ENCODE measurements at regions not wholly inside any gene's neighbourhood (a gene's known extent, or its start where the extent isn't known, plus 50 kb on each side); places are given as distances from the start of the nearest gene placed in this dataset.

- DNase-seq = no peak
These were observed 99.7 kb upstream of the VPREB1 start for GRCh38 chr22:22144858-22145257.

- no peak for DNase-seq
These were observed 101.1 kb upstream of the VPREB1 start for GRCh38 chr22:22143448-22143847.

- no peak for DNase-seq
These were observed 101.9 kb upstream of the VPREB1 start for GRCh38 chr22:22142661-22143060.

DNA sequence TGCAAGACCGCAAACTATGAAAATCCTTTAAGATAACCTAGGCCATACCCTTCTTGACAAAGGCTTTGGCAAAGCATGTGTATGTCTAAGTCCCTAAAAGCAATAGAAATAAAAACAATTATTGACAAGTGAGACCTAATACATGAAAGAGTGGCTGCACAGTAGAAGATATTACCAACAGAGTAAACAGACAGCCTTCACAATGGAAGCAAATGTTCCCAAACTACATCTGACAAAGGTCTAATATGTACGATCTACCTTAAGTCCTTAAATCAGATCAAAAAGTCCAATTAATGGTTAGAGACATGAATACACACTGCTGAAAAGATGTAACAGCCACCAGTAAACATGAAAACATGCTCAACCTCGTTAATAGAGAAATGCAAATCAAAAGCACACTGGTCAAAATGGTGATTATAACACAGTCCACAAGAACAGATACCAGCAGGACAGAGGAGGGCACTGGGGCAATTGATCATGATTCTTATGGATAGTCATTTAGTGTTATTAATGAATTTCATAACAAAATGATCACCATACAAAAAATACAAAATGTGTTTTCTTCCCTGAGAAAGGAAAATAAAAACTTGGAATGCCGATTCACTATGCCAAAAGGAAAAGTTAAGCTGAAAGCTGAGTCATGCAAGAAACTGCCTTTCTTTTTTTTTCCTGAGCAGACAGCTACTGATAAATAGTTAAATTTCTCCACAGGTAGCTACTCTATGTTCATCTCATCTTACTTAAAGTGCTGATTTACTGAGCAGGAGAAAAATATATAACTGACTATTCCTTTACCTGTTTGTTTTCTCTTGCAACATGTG is 102.6 kb upstream of the VPREB1 start:
- DNase-seq = no peak

GRCh38 chr22:22141031-22141430 is 103.6 kb upstream of the VPREB1 start:
- no peak for DNase-seq

GRCh38 chr22:22139364-22139763 is 105.2 kb upstream of the VPREB1 start:
- no peak for DNase-seq

DNA sequence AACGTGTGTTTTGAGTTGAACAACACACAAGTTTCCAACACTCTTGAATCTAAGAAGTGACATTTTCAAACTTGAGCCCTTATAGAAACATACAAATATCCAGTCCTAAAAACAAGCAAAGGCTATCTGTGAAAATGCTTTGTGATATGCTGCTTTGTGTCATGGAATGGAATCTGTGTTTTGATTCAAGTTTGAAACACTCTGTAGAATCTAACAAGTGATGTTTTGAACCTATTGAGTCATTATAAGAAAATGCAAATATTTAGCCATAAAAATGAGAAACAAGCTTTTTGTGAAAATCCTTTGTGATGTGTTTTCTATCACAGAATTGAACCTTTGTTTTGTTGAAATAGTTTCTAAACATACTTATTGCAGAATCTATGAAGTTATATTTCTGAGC is 105.7 kb upstream of the VPREB1 start:
- DNase-seq = no peak

DNA sequence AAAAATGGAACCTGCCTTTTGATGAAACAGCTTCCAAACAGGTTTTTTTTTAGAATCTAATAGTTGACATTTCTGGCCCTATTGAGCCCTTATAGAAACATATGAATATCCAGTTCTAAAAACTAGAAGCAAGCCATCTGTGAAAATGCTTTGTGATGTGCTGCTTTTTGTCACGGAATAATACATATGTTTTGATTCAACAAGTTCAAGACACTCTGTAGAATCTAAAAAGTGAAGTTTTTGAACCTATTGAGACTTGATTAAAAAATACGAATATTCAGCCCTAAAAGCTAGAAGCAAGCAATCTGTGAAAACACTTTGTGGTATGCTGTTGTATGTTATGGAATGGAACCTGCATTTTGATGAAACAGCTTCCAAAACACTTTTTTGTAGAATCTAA is 106.7 kb upstream of the VPREB1 start:
- no peak for DNase-seq

- DNase-seq = no peak
These were observed 110.7 kb upstream of the VPREB1 start for GRCh38 chr22:22133910-22134309.

- DNase-seq = no peak
These were observed 113.5 kb upstream of the VPREB1 start for GRCh38 chr22:22130953-22131608.

DNA sequence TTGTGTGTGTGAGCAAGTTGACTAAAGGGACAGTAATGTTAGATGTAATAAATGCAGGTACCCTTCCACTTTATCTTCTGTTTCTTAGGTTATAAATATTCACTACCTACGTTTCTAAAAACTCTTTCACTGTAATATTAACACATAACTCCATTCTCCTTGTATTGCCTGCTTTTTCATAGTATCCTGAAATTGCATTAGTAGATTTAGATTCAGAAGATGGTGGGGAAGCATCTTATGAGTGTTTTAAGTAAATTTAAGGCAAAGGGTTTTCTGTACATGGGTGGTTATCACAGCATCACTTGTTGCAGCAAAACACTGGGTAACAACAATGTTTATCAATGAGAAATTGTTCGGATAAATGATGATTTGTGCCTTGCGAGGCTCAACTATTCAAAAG is 115.2 kb upstream of the VPREB1 start:
- no peak for DNase-seq

- DNase-seq = no peak
These were observed 116.1 kb upstream of the VPREB1 start for GRCh38 chr22:22128440-22128839.

DNA sequence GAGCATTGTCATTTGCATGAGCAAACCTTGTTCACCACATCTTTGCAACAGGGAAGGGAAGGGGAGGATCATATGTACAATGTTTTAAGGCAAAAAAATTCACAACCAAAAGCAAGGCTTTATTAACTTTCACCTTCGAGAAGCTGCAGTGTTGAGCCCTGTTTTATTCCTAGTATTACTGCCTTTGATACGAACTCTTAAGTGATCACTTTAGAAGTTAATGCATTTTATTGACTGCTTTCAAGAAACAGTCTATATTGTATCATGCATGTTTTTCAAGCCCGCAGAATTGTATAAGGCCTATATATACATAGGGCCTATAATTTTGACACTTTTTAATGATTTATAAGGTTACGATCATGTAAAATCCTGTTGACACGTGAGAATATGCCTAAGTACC is 117.5 kb upstream of the VPREB1 start:
- DNase-seq = no peak

DNA sequence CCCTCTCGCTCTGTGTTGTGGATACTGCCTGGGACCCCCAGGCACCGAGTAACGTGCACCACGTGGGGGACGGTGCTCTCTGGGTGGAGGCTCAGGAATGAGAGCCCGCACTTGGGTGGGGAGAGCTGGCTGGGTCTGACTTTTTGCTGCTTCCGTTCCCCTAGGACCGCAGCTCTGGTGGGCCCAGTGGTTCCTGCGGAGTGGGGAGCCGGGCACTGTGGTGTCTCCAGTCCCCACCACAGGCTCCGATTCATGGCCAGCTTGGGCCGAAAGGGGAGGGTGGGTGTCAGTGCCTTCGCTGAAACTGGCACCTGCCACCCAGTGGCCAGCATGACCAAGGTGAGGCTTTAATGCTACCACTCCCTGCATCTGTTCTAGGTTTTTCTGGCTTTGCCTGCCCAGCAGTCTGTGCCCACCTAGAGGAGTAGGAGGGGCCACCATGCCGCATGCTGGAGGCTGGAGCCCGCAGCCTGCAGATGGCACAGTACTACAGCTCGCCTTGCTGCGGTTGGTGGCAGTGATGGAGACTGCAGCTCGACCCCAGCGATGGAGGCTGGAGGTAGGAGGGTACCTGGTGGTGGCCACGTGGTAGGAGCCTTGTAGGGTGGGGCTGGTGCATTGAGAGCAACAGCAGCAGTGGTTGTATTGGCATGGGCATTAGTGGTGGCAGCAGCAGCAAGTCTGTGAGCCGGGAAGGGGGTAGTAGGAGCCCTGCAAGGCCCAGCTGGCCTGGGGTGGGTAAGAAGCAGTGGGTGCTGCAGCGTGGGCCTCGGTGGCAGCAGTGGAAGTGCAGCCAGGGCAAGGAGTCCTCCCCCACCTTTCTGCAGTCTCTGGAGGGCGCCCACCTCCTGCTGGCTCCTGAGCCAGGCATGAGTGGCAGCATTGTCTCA is 118.8 kb upstream of the VPREB1 start:
- no peak for DNase-seq

GRCh38 chr22:22125028-22125578 is 119.5 kb upstream of the VPREB1 start:
- DNase-seq = no peak

GRCh38 chr22:22124374-22124773 is 120.2 kb upstream of the VPREB1 start:
- no peak for DNase-seq

DNA sequence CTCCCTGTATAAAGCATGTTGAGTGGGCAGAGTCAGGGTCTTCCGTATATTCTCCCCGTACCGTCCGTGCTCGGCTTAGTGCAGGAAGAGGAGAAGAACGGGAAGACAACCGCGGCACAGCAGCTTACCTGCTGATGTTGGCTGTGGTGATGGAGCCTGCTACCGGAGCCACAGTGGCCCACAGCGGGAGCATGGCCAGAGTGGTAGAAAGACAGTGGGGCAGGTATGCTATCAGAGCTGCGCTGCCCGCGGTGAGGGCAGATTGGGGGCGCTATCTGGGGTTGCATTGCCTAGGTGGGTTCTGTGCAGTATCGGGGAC is 120.7 kb upstream of the VPREB1 start:
- DNase-seq = no peak

DNA sequence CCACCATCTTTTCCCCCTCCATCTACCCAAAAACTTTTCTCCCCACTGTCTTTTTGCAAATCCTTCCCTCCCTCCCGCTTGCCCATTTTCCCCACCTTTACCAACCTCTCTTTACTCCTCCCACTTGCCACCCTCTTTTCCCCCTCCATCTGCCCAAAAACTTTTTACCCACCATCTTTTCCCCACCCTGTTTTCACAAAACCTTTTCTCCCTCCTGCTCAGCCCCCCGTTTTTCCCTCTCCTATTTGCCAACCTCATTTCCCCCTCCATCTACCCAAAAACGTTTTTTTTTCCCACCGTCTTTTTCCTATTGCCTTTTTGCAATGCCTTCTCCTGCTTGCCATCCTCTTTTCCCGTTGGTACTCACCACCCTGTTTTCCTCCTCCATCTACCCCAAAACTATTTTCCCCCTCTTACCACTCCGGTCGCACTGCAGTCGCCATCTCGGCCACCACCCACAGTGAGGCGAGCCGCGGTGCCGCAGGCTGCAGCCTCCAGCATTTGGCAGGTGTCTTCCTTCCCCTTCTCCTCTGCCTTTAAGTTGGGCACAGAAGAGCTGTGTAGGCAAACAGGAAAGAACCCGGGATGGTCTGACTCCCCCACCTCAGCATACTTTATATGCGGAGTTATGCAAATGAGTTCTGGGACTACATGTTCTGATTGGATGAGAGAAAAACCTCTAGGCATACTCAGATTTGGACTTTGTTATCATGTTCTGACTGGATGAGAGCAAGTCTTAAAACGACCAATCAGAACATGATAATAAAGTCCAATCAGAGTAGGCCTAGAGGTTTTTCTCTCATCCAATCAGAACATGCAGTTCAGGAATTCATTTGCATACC is 121.2 kb upstream of the VPREB1 start:
- no peak for DNase-seq

DNA sequence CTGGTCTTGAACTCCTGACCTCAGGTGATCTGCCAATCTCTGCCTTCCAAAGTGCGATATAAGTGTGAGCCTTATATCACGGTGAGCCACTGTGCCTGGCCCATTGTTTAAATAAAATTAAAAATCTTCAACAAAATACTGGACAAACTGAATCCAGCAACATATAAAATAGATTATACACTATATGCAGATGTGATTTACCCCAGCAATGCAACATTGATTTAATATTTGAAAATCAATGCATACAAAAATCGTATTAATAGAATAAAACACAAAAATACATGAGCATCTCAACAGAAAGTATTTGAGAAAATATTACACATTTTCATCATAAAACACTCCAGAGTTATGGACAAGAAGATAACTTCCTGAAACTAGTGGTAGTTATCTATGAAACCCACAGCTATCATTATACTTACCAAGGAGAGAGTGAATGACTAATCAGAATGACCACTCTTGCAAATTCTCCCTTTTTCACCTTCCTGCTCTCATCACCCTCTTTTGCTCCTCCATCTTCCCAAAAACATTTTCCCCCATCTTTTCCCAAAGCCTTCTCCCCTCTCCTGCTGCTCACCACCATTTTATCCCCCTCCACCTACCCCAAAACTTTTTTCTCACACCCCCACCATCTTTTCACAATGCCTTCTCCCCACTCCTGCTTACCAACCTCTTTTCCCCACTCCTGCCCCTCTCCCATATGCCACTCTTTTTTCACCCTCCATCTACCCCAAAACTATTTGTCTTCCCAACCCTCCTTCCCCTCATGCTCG is 122.1 kb upstream of the VPREB1 start:
- DNase-seq = no peak

DNA sequence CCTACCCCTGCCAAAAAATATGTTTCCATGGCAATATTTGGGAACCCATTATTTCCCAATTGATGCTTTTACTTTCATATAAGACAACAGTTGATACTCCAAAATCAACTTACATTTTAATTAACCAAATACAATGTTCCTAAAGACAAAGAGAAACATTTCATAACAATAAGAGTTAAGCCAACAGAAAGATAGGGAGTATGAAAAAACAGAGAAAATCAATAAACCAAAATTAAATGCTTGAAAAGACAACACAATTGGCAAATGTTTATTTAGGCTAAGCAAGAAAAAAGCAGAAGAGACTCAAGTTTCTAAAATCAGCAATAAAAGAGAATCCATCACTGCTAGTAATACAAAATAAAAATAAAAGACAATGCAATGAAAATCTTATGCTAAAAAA is 123.1 kb upstream of the VPREB1 start:
- DNase-seq = no peak

GRCh38 chr22:22120160-22120559 is 124.4 kb upstream of the VPREB1 start:
- no peak for DNase-seq

GRCh38 chr22:22118987-22119386 is 125.6 kb upstream of the VPREB1 start:
- no peak for DNase-seq

All from hematopoietic multipotent progenitor cell treated with erythropoietin and hydrocortisone succinate and interleukin-3 and kit ligand, for 8 days (in vitro differentiated cells).